NCI-H526 (cell line): ENCODE measurements at regions not wholly inside any gene's neighbourhood (a gene's known extent, or its start where the extent isn't known, plus 50 kb on each side); places are given as distances from the start of the nearest gene placed in this dataset.
"Not testable (repeated sequence)": the region's sequence is repeated elsewhere in the genome, so short reads cannot be mapped to it uniquely, and the experiment has no call there.

Source experiments
- DNase-seq, 2 experiments: peaks; one replicate each; lab custom pipeline; 2025; lab: John Stamatoyannopoulos, UW

DNA sequence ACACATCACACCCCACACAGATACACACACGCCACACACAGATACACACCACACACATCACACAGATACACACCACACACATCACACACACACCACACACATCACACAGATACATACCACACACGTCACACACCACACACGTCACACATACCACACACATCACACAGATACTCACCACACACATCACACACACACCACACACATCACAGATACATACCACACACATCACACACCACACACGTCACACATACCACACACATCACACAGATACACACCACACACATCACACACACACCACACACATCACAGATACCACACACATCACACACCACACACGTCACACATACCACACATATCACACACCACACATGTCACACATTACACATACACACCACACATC, 159.3 kb downstream of the NDUFA10 start:
- DNase-seq, result not testable (repeated sequence)

DNA sequence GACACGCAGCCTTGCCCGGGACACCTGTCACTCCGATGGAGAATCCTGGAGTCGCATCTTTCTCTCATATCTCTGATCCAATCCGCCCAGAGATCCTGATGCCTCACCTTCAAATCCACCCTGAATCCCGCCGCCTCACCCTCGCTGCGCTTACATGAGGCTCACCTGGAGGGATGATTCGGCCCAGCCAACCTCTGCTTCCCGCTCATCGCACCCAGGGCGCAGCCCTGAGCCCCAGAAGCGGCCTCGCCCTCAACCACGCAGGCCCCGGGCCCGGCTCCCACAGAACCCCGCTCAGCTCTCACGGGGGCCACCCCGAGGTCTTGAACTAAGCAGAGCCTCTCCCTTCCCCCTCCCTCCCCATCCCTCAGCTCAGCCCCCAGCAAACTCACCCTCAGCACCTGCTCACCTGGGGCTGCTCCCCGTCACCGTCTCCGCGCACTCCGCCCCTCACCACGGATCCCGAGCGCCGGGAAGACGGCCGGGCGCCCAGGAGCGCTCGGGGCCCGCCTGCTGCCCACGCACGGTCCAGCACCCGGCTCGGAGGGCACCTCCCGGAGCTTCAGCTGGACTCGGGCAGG, 160.0 kb downstream of the NDUFA10 start:
- DNase-seq, result peak in 1 of 2 experiments; percentile 41

DNA sequence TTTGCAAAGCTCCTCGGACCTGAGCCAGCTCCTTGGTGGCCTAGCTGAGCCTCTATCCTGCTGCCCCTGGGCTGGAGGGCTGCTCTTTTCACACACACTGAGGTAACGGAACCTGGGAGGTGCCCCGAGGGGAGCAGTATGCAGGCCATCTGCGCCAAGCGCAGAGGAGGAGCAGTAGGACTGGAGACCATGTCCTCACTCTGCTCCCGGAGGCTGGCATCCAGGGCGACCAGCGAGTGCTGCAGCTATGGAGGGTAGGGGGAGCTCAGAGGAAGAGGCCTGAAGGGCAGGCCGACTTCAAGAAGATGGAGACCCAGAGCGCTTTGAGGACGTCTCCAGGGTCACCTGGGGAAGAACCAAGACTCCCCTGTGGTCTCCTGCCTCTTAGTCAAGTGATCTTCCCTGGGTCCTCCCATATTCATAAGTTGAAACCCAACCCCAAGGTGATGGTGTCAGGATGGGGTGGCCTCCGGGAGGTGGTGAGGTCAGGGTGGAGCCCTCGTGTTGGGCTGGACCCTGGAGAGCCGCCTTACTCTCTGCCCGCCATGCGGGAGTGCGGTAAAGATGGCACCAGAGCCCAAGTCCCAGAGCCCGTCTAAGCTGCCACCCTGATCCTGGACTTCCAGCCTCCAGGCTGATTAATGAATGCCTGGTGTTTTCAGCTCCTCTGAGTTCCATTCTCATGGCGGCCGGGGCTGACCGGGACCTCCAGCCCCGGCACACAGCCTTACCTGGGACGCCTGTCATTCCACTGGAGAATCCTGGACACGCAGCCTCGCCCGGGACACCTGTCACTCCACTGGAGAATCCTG, 160.7 kb downstream of the NDUFA10 start:
- no peak for DNase-seq

DNA sequence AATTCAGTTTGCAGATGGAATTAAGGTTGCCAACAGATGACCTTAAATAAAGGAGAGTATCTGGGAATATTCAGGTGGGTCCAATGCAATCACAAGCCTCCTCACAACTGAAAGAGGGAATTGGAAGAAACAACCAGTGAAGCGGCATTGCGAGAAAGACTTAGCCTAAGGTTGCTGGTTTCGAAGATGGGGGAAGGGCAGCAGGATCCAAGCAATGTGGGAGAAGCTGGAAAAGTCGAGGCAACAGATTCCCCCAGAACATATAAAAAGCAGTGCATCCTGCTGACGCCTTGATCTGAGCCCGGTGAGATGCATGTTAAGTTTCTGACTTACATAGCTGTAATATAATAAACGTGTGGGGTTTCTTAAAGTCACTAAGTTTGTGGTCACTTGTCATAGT, 162.5 kb downstream of the NDUFA10 start:
- no peak for DNase-seq

DNA sequence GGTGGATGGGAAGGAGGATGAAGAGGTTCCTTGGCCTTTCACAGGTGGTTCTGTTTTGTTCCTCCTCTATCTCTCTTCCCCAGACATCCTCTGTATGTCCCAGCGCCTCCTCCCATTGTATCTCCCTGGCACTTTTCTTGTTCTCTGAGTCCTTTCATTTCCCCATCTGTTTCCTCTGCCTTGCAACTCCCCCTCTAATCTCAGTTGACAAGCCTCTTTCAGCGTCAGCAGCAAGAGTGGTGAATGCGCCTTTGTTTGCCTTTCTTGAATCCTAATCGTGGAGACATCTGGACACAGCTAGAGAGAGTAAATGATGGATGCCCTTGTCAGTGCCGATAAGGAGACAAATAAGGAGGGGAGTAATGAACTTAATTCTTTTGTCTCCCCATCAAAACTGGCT, 167.0 kb downstream of the NDUFA10 start:
- DNase-seq, result no peak

DNA sequence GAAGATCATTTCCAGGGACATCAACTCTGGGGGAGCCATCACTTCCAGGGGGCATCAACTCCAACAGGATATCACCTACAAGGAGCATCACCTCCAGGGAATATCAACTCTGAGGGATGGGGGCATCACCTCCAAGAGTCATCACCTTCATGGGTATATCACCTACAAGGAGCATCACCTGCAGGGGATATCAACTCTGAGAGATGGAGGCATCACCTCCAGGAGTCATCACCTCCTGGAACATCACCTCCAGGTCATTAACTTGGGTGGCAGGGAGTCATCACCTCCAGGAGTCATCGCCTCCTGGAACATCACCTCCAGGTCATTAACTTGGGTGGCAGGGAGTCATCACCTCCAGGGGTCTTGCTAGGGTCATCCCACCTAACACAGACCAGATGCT, 167.6 kb downstream of the NDUFA10 start:
- DNase-seq, result no peak

DNA sequence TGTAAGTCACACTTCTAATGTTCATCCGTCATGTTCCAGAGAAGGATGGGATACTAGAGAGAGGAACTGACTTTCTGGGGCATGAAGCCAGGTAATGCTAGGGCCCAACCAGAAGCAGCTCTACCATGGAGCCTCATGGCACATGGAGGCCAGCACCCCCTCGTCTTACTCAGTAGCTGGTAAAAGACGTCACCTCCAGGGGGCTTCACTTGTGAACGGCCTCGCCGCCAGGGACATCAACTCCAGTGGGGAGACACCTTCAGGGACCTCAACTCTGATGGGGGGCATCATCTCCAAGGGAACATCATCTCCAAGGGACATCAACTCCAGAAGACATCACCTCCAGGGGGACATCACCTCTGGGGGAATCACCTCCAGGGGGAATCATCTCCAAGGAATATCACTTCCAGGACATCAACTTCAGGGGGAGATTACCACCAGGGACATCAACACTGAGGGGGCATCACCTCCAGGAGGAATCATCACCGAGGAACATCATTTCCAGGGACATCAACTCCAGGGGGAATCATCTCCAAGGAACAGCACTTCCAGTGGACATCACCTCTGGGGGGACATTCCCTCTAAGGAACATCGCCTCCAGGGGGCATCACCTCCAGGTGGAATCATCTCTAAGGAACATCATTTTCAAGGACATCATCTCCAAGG, 168.4 kb downstream of the NDUFA10 start:
- no peak for DNase-seq

DNA sequence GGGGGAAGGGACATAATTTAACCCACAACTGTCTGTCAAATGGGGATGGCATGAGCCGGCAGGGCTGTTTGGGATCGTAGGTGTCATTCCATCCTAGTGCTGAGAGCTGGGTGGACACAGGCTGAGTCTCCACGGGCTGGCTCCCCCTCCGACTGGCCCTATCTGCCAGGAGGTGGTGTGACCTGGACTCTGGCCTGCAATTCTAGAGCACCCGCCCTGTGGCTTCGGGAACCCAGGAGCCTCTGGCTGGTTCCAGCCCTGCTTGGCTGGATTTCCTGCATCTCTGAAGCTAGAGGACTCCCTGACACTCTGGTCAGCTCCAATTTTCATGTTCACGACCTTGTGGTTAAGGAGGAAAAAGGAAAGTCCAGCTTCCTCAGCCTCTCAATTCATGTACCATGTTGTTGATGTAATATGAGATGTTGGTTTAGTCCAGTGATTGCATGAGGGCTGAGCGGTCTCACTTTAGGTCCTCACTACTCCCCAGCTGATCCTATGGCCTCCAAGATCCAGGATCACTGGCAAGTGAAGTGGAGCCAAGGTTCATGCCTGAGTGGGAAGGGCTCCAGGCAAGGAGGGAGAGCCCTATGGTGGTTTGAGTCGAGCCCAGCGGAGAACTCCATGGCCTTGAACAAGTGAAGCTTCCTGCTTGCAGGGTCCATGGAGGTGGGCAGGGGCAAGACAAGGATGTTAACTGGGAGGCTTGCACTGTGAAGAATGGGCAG, 169.1 kb downstream of the NDUFA10 start:
- no peak for DNase-seq

DNA sequence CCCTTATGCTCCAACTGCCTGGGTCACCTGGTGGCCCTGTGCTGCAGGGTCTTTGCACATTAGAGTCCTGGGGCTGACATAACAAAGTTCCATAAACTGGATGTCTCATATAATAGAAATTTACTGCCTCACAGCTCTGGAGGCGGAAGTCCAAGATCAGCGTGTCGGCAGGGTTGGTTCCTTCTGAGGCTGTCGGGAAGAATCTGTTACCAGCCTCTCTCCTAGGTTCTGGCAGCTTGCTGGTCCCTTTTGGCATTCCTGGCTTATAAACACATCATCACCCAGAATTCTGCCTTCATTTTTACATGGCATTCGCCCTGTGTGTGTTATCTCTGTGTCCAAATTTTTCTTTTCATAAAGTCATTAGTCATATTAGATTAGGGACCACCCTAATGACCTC, 170.5 kb downstream of the NDUFA10 start:
- DNase-seq, result no peak

DNA sequence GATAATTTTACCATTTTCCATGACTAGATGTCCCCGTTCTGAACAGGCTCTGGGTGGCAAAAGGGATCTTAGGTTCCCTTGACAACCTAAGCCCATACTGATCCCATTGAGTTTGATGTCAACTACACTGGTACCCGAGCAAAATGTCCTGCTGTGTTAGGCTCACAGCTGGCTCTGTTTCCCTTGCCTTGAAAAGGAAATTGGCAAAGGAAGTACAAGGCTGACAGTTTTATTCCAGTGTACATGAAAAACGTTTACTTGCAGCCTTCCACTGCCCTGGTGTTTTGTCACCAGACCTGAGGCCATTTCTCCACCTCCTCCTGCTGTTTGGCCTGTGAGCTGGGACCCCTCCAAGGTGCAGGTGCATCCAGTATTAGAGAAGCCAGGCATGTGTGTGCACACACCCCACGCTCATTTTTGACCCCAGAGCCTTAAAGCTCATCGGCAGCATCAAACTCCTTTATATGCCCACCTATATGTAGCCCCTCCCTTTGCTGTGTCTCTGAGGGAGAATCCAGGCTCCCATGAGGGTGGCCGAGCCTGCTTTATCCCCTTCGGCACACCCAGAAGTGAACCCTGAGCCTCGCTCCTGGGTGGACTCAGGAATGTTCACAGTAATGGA, 171.3 kb downstream of the NDUFA10 start:
- no peak for DNase-seq

DNA sequence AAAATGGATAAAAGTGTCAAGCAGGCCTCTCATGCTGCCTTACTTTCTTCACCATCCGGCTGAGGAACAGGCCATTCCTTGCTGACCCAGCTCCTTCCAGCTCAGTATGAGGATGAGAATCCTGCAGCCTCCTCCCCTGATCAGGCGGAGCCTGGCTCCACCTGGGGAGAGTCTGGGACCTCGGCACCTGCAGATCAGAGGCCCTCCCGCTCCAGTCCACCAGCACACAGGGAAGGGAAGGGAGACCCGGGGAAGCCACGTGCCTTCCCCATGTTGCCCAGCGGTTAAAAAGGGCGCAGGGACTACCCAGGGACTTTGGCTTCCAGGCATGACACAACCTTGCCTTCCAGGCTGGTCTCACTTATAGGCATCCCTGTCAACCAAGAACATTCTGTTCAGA, 172.0 kb downstream of the NDUFA10 start:
- DNase-seq, result no peak

DNA sequence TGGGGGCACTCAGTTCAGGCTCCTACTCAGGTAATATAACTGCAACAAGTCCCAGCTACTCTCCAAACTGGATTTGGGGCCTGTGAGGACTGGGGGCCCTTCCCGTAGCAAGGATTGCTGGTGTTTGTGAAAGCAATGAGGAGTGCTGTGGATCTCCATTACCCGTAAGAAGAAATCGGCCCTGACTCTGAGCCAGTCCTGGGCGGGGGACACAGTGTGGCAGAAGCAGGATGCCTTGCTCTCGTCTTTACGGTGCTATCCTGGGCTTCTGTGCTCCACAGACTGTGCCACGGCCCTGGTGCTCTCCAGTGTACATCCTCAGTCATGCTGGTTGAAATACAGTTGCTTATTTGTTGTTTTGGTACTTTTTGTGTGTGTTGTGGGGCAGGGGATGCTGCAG, 172.9 kb downstream of the NDUFA10 start:
- no peak for DNase-seq

DNA sequence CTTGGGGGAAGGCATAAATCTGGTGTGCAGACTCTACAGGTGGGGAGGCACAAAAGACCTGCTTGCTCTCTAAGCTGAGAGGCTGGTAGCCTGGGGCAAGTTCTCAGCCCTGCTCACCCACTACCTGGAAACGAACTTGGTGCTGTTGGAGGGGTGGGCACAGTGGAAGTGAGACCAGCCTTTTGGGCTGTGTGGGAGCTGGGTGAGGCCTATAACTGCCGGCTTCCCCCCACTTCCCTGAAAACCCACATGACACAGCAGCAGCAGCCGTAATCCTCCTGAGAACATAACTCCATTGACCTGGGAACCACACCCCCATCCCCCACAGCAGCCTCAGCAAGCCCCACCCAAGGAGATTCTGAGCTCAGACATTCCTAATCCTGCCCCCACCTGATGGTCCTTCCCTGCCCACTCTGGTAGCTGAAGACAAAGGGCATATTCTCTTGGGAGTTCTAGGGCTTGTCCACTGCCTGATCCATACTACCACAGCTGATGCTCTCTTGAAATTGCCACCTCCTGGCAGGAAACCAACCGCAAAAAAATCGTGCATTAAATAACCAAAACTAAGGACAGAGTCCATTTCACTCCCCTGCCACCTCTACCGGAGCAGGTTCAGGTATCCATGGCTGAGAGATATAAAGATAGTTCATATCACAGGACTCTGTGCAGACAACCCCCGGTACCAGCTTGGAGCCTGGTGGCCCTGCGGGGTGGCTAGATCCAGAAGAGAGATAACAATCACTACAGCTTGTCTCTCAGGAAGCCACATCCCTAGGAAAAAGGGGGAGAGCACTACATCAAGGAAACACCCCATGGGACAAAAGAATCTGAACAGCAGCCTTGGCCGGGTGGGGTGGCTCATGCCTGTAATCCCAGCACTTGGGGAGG, 178.1 kb downstream of the NDUFA10 start:
- no peak for DNase-seq

DNA sequence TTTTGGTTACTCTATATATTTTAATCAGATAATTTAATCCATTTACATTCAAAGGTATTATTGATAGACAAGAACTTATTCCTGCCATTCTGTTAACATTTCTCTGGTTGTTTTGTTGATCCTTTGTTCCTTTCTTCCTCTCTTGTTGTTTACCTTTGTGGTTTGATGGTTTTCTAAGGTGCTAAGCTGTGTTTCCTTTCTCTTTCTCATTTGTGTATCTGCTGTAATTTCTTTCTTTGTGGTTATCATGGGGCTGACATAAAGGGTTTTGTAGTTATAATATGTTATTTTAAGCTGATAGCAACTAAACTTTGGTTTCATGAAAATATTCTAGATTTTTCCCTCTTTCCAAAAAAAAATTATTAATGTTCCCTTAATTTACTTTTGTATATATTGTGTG, 179.2 kb downstream of the NDUFA10 start:
- DNase-seq, result no peak

DNA sequence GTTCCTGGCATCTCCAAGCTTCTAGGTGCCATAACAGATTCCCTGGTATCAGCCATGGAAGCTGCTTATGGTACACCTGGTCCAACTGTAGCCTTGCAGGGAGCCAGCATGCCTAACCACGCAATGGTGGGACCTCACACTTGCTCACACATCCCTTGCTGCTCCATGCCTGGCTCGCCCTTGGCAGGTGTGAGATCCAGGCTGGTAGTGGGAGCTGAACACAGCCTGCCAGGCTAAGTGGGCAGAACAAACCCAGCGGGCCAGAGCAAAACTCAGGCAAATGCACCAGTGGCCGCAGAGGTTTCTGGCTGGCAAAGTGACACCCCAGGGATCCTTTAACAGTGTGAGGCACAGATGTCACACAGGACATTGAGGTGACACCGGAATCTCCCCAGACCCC, 185.8 kb downstream of the NDUFA10 start:
- DNase-seq, result no peak

DNA sequence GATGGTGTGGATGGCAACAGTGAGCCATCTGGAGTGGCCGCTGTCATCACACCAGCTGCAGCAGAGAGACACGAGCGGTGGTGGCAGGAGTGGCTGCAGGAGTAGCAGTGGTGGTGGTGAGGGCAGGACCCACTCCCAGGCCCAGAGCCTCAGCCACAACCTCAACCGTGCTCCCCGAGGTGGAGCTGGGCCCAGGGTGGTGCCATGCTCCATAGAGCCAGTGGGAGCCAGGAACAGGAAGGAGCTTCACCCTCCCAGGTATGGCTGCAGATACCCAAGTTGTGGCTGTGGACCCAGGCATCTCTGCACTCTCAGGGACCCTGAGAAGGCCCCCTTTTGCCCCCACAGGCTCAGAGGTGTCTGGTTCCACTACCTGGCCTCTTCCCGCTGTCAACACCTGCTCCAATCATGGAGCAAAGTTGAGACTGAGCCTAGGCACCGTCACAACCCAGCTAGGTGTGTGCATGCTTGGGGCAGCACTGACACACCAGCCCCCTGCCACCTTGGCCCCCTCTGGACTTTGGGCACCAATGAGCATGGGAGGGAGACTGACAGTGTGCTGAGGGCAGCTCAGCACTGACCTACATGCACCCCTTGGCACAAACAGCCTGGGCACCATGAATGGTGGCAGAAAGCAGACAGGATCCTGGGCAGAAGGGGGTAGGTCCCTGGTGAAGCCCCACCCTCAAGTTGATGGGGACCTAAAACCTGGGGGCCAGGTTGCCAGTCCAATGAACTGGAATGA, 188.9 kb downstream of the NDUFA10 start:
- DNase-seq, result no peak

DNA sequence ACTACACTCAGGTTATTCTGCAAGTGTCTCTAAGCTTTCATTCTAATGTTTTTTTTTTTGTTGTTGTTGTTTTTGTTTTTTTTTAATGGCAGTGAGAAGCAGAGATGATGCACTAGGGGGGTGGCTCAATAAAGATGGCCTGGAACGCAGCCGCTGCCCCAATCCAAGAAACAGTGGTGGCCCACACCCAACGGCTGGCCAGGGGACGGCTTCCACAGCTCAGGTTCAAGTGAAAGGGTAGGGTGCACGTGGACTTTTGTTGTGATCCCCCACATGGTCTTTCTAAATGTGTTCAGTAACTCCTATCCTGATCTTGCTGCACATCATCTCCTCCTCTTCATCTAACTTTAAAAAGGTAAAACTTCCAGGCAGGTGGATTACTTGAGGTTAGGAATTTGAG, 190.1 kb downstream of the NDUFA10 start:
- no peak for DNase-seq

DNA sequence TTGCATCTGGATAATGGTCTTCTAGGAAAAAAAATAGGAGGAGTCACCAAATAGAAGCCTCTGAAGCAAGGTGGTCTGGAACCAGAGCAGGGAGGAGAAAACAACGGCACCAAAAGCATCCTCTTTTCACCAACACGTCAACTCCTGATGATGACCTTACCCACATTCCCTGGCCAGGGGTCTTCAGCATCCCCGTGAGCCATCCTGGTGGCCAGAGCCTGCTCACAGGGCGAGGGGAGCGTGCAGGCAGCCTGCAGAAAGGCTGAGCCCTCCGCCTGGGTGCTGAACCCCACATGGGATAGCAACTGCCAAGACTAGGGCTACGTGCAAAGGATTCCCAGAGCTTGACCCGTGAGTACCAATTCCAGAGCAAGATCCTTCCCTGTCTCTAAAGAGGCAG, 191.0 kb downstream of the NDUFA10 start:
- no peak for DNase-seq

DNA sequence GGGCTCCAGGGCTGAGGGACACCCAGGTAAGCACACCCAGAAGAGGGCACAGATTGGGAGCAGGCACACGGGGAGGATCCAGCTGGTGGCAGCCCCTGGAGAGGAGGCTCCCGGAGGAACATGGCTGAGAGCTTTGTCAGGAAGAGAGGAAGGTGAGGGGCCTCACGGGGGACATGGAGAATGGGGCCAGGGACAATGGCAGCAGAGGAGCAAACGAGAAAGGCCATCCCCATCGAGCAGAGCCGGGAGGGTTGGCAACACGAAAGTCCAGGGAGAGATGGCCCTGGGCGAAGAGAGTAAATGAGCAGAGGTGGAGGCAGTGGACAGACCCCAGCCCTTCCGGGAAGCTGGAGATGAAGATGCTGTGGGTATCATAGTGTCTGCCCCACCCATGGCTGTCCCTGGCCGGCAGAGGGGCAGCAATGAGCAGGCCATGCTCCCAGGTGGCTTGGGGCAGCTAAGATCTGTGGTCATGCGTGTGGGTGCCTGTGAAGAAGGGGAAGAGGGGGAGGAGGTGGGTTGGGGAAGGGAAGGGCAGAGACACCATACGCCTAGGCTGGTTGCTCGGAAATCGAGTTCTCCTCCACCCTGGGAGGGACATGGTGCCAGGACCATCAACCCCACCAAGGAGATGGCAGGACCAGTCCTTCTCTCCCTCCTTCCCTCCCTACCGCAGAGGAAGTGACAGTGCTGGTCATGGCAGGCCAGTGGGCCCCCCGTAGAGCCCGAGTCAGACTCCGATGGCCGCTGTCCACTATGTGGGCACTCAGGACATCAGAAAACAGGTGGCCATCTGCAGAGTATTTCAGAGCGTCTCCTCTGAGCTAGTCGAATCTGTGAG, 191.7 kb downstream of the NDUFA10 start:
- DNase-seq, result no peak
